OCI-LY1 (cell line): ENCODE measurements at regions not wholly inside any gene's neighbourhood (a gene's known extent, or its start where the extent isn't known, plus 50 kb on each side); places are given as distances from the start of the nearest gene placed in this dataset.

Experiments used
- H2AFZ ChIP-seq: fragments of 200-600 bp; sonication (generic), shearing (Covaris generic); 2 replicates; pipeline ENCODE4 v1.6.0; 2014; ENCODE audit warnings: antibody characterized with exemption, mild to moderate bottlenecking, low read length
- H3F3A ChIP-seq: fragments of 200-600 bp; sonication (generic), shearing (Covaris generic); 2 replicates; pipeline ENCODE4 v1.6.0; 2014; ENCODE audit warnings: mild to moderate bottlenecking, antibody characterized with exemption, low read length, moderate library complexity; ENCODE audit not compliant: insufficient read depth
- H3K27ac ChIP-seq: fragments of 200-600 bp; sonication (generic); 2 replicates; pipeline ENCODE4 v1.5.1; 2014; ENCODE audit warnings: low read length, mixed run types, mild to moderate bottlenecking, low read depth; ENCODE audit not compliant: poor library complexity, severe bottlenecking
- H3K27me3 ChIP-seq: fragments of 200-600 bp; sonication (generic); 2 replicates; pipeline ENCODE4 v1.6.0; 2014; ENCODE audit warnings: antibody characterized with exemption, mild to moderate bottlenecking, low read length, moderate library complexity; ENCODE audit not compliant: insufficient read depth
- H3K36me3 ChIP-seq: fragments of 200-600 bp; sonication (generic); 2 replicates; pipeline ENCODE4 v1.6.1; 2014; ENCODE audit warnings: mild to moderate bottlenecking, antibody characterized with exemption, low read length, moderate library complexity, mixed read lengths; ENCODE audit not compliant: insufficient read depth
- H3K4me1 ChIP-seq: fragments of 200-600 bp; sonication (generic); 2 replicates; pipeline ENCODE4 v1.5.1; 2014; ENCODE audit warnings: mild to moderate bottlenecking, low read length, moderate library complexity; ENCODE audit not compliant: insufficient read depth, severe bottlenecking
- H3K4me2 ChIP-seq: fragments of 200-600 bp; sonication (generic), shearing (Covaris generic); 2 replicates; pipeline ENCODE4 v1.6.1; 2014; ENCODE audit warnings: low read length
- H3K4me3 ChIP-seq: fragments of 200-600 bp; sonication (generic); 2 replicates; pipeline ENCODE4 v1.5.1; 2014; ENCODE audit warnings: low read length, low read depth, mild to moderate bottlenecking, mixed read lengths; ENCODE audit not compliant: poor library complexity, severe bottlenecking
- H3K79me2 ChIP-seq: fragments of 200-600 bp; shearing (Covaris generic); 2 replicates; pipeline ENCODE4 v1.6.1; 2016; ENCODE audit warnings: mixed run types, low read length, mixed read lengths; ENCODE audit not compliant: insufficient read depth
- H3K9ac ChIP-seq: fragments of 200-600 bp; sonication (generic), shearing (Covaris generic); 2 replicates; pipeline ENCODE4 v1.6.1; 2014; ENCODE audit warnings: mild to moderate bottlenecking, low read length, mixed read lengths
- H3K9me2 ChIP-seq: fragments of 200-600 bp; sonication (generic), shearing (Covaris generic); 2 replicates; pipeline ENCODE4 v1.6.1; 2014; ENCODE audit warnings: low read depth, mild to moderate bottlenecking, low read length, mixed read lengths
- H3K9me3 ChIP-seq: fragments of 200-600 bp; shearing (Covaris generic); 2 replicates; pipeline ENCODE4 v1.6.1; 2014; ENCODE audit warnings: low read length, mixed read lengths
- H4K20me1 ChIP-seq: fragments of 200-600 bp; sonication (generic), shearing (Covaris generic); 2 replicates; pipeline ENCODE4 v1.6.0; 2016; ENCODE audit warnings: mild to moderate bottlenecking, low read length; ENCODE audit not compliant: insufficient read depth
- CTCF ChIP-seq: fragments of 200-600 bp; sonication (generic), shearing (Covaris generic); IDR thresholded peaks from 2 replicates; pipeline ENCODE4 v1.5.1; 2017; ENCODE audit warnings: mild to moderate bottlenecking, antibody characterized with exemption, low read length, moderate library complexity, mixed read lengths
- EZH2 ChIP-seq: fragments of 200-600 bp; sonication (generic), shearing (Covaris generic); IDR thresholded peaks from 2 replicates; pipeline ENCODE4 v1.8.0; 2017; ENCODE audit warnings: borderline replicate concordance, mixed run types, mild to moderate bottlenecking, antibody characterized with exemption, low read length, moderate library complexity, mixed read lengths

GRCh38 chr13:63436325-63436668, 2020.6 kb upstream of the PCDH20 start:
- H3K9me3 ChIP-seq = no peaks in the 10 kb centered on the region
- TF ChIP-seq EZH2 (no peak), CTCF (no peak)
- H3K4me1 ChIP-seq = no peaks in the 10 kb centered on the region
- H3K79me2 ChIP-seq = no peaks in the 10 kb centered on the region
- no peaks in the 10 kb centered on the region for H3K36me3 ChIP-seq
- no peaks in the 10 kb centered on the region for H3F3A ChIP-seq
- no peak overlapping the region for H3K27ac ChIP-seq
- no peak overlapping the region for H3K4me3 ChIP-seq
- H3K9me2 ChIP-seq = no peaks in the 10 kb centered on the region
- no peaks in the 10 kb centered on the region for H3K27me3 ChIP-seq
- no peaks in the 10 kb centered on the region for H4K20me1 ChIP-seq
- no peak overlapping the region for H3K9ac ChIP-seq
- no peak overlapping the region for H2AFZ ChIP-seq
- no peak overlapping the region for H3K4me2 ChIP-seq

- H3K4me1 ChIP-seq = no peaks in the 10 kb centered on the region
- no peak overlapping the region for H3K27ac ChIP-seq
- H4K20me1 ChIP-seq = no peaks in the 10 kb centered on the region
- TF ChIP-seq EZH2 = no peak
- no peak for TF ChIP-seq CTCF
- H3K4me2 ChIP-seq = no peak overlapping the region
- no peaks in the 10 kb centered on the region for H3K36me3 ChIP-seq
- no peaks in the 10 kb centered on the region for H3K79me2 ChIP-seq
- H2AFZ ChIP-seq = no peak overlapping the region
- no peaks in the 10 kb centered on the region for H3K9me3 ChIP-seq
- no peaks in the 10 kb centered on the region for H3K27me3 ChIP-seq
- no peaks in the 10 kb centered on the region for H3F3A ChIP-seq
- no peak overlapping the region for H3K4me3 ChIP-seq
- H3K9ac ChIP-seq = no peak overlapping the region
- H3K9me2 ChIP-seq = no peaks in the 10 kb centered on the region
These were observed 2020.1 kb upstream of the PCDH20 start for GRCh38 chr13:63435667-63436324.

GRCh38 chr13:63433546-63434150, 2018.0 kb upstream of the PCDH20 start:
- Histone ChIP-seq H3K9me2 (no peaks in the 10 kb centered on the region), H2AFZ (no peak overlapping the region), H3K36me3 (no peaks in the 10 kb centered on the region), H3K27me3 (no peaks in the 10 kb centered on the region), H3K4me1 (no peaks in the 10 kb centered on the region), H3K9me3 (no peaks in the 10 kb centered on the region), H3K27ac (no peak overlapping the region), H3K9ac (no peak overlapping the region), H3K4me3 (no peak overlapping the region), H4K20me1 (no peaks in the 10 kb centered on the region), H3K4me2 (no peak overlapping the region), H3K79me2 (no peaks in the 10 kb centered on the region), H3F3A (no peaks in the 10 kb centered on the region)
- no peak for TF ChIP-seq EZH2
- TF ChIP-seq CTCF = no peak
